IPS-18c (cell line): ENCODE measurements at regions not wholly inside any gene's neighbourhood (a gene's known extent, or its start where the extent isn't known, plus 50 kb on each side); places are given as distances from the start of the nearest gene placed in this dataset.
A peak's percentile ranks its signal among the peaks of the same experiment; 100 is the strongest.

Source experiments
- H3K4me3 ChIP-seq: 2 replicates; pipeline ENCODE4 v1.7.0; 2013; ENCODE audit warnings: low read depth, mild to moderate bottlenecking, low read length, moderate library complexity; ENCODE audit not compliant: insufficient read depth
- H3K9me3 ChIP-seq: one replicate; pipeline ENCODE4 v1.6.1; 2013; ENCODE audit warnings: mild to moderate bottlenecking, low read length, moderate library complexity; ENCODE audit not compliant: control insufficient read depth, insufficient read depth

DNA sequence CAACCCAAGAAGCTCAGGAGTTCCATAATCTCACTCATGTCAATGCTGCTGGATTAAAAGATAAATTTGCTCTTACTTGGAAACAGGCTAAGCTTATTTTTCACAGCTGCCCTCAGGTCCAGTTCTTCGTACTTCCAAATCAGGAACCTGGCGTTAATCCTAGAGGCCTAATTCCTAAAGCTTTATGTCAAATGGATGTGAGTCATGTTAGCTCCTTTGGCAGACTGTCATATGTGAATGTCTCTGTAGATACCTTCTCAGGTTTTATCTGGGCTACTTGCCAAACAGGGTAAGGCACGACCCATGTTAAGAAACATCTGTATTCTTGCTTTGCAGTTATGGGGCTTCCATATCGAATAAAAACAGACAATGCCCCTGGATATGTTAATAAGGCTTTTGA lies 504.6 kb downstream of the ALG10 start:
- H3K9me3 ChIP-seq = peaks cover 29% of the 10 kb centered on the region
- H3K4me3 ChIP-seq = no peak overlapping the region

DNA sequence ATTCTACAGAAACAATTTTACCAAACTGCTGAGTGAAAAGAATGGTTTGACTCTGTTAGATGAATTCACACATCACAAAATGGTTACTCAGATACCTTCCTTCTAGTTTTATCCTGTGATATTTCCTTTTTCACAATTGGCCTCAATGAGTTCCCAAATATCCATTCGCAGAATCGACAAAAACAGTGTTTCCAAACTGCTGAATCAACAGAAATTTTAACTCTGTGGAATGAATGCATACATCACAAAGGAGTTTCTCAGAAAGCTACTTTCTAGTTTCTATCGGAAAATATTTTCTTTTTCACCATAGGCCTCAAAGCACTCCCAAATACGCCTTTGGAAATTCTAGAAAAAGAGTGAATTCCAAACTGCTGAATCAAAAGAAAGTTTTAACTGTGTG lies 525.0 kb downstream of the ALG10 start:
- Histone ChIP-seq H3K9me3 (peaks cover 17% of the 10 kb centered on the region), H3K4me3 (no peak overlapping the region)

DNA sequence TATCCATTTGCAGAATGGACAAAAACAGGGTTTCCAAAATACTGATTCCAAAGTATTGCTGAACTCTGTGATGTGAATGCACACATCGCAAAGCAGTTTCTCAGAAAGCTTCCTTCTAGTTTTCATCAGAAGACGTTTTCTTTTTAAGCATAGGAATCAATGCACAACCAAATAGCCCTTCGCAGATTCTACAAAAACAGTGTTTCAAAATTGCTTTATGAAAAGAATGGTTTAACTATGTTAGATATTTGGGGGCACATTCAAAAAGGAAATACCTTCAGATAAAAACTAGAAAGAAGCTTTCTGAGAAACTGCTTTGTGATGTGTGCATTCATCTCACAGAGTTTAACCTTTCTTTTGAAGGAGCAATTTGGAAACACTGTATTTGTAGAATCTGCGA lies 569.7 kb downstream of the ALG10 start:
- Histone ChIP-seq H3K4me3 (no peak overlapping the region), H3K9me3 (peaks cover 15% of the 10 kb centered on the region)

DNA sequence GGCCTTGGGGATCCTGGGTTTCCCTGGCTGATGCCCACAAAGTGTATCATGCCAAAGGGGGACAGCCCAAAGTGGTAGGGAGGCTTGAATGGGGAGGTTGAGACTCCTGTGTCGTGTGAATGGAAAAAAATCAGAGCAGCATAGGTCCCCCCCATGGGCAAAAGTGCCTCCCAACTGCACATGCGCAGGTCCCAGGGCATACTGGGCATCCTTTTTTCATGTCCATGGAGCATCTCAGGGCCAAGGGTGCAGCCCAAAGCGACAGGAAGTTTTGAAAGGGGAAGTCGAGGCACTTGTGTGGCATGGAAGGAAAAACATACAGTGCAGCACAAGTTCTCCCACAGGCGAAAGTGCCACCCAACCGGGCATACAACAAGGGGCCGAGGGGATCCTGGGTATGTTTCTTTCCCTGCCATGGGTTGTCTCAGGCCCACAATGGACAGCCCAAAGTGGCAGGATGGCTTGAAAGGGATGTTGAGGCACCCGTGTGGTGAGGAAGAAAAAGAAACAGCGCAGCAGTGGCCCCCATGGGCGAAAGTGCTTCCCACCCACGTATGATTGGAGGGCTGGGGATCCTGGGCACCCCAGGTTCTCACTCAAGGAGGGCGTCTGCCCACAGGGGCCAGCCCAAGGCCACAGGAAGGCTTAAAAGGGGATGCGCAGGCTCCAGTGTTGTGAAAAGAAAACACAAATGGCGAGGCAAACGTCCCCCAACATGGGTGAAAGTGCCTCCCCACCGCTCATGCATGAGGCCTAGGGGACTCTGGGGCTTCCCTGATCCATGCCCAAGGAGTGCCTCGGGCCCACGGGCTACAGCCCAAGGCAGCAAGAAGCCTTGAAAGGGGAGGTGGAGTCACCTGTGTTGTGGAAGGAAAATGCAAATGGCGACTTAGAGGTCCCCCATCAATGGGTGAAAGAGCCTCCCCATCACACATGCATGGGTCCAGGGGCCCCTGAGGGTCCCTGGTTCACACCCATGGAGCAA lies 573.7 kb downstream of the ALG10 start:
- Histone ChIP-seq H3K4me3 (no peak overlapping the region), H3K9me3 (peaks cover 34% of the 10 kb centered on the region)

DNA sequence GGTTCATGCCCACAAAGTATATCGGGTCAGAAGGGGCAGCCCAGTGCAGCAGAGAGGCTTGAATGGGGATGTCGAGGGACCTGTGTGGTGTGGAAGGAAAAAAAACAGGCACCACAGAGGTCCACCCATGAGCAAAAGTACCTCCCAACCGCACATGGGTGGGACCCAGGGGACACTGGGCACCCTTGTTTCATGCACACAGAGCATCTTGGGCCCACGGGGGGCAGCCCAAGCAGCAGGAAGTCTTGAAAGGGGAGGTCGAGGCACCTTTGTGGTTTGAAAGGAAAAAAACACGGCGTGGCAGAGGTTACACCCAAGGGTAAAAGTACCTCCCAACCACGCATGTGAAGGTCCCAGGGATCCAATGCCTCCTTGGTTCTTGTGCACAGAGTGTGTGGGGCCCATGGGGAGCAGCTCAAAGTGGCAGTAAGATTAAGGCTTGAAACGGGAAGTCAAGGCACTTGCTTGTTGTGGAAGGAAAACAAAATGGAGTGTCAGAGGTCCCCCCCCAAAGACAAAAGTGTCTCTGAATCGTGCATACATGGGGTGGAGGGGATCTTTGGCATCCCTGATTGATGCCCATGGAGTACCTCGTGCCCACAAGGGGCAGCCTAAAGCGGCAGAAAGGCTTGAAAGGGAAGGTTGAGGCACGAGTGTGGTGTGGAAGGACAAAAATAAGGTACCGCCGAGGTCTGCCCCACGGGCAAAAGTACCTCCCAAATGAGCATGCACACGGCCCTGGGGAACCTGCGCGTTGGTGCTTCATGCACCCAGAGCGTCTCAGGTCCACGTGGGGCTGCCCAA lies 575.5 kb downstream of the ALG10 start:
- Histone ChIP-seq H3K9me3 (peaks cover 47% of the 10 kb centered on the region), H3K4me3 (peak overlapping the region; percentile 9; the same call in 1 of the 2 replicates)

DNA sequence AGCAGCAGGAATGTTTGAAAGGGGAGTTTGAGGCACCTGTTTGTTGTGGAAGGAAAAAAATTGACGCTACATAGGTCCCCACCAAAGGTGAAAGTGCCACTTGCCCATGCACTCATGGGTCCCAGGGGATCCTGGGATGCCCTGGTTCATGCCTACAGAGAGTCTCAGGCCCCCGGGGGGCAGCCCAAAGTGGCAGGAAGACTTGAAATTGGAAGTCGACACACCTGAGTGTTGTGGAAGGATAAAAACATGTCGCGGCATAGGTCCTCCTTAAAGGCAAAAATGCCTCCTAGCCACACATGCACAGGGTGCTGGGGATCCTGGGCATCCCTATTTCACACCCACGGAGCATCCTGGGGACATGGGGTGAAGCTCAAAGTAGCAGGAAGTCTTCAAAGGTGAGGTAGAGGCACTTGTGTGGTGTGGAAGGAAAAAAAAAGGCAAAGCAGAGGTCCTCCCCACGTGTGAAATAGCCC lies 576.1 kb downstream of the ALG10 start:
- Histone ChIP-seq H3K9me3 (peaks cover 49% of the 10 kb centered on the region), H3K4me3 (no peak overlapping the region)

DNA sequence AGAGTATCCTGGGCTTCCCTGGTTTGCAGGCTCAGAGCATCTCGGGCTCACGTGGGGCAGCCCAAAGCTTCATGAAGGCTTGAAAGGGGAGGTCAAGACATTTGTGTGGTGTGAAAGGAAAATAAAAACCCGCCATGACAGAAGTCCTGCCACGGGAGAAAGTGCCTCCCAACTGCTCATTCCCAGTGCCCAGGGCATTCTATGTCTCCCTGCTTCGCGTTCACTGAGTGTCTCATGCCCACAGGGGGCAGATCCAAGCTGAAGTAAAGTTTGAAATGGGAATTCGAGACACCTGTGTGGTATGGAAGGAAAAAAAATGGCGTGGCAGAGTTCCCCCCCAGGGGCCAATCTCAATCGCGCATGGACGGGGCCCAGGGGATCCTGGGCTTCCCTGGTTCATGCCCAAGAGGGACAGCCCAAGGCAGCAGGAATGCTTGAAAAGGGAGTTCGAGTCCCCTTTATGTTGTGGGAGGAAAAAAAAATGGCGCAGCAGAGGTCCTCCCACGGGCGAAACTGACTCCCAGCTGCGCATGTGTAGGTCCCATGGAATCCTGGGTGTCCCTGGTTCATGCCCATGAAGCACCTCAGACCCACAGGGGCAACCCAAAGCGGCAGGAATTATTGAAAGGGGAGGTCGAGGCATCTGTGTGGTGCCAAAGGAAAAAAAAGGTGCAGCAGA lies 576.7 kb downstream of the ALG10 start:
- Histone ChIP-seq H3K9me3 (peaks cover 50% of the 10 kb centered on the region), H3K4me3 (no peak overlapping the region)

DNA sequence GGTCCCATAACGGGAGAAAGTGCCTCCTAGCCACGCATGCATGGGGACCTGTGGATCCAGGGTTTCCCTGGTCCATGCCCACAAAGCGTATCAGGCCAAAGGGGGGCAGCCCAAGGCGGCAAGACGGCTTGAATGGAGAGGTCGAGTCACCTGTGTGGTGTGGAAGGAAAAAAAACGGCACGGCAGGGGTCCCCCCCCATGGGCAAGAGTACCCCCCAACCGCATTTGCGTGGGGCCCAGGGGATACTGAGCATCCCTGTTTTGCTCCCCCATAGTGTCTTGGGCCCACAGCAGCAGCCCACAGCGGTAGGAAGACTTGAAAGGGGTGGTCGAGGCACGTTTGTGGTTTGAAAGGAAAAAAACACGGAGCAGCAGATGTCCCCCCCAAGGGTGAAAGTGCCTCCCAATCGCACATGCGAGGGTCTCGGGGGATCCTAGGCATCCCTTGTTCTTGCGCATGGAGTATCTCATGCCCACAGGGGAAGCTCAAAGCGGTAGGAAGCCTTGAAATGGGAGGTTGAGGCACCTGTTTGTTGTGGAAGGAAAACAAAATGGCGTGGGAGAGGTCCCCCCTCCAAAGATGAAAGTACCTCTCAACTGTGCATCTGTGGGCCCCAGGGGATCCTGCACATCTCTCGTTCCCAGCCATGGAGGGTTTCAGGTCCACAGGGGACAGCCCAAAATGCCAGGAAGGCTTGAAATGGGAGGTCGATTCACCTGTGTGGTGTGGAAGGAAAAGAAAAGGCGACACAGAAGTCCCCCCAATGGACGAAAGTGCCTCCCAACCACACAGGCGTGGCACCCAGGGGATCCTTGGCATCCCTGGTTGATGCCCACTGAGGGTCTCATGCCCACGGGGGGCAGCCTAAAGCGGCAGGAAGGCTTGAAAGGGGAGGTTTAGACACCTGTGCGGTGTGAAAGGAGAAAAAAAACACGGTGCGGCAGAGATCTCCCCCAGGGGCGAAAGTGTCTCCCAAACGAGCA lies 577.5 kb downstream of the ALG10 start:
- Histone ChIP-seq H3K9me3 (peaks cover 56% of the 10 kb centered on the region), H3K4me3 (no peak overlapping the region)

DNA sequence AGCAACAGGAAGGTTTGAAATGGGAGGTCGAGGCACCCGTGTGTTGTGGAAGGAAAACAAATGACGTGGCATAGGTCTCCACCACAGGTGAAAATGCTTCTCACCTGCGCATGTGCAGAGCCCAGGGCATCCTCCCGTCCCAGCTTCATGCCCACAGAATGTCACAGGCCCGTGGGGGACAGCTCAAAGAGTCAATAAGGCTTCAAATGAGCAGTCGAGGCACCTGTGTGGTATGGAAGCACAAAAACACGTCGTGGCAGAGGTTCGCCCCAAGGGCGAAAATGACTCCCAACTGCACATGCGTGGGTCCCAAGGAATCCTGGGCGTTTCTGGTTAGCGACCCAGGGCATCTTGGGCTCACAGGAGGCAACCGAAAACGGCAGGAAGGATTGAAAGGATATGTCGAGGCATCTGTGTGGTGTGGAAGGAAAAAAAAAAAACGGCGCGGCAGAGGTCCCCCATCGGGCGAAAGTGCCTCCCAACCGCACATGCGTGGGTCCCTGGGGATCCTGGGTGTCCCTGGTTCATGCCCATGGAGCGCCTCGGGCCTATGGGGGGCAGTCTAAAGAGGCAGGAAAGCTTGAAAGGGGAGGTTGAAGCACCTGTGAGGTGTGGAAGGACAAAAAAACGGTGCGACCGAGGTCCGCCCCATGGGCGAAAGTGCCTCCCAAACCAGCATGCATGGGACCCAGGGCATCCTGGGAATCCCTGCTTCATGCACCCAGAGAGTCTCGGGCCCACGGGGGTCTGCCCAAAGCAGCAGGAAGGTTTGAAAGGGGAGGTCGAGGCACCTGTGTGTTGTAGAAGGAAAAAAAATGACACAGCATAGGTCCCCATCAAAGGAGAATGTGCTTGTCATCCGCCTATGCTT lies 578.5 kb downstream of the ALG10 start:
- no peak overlapping the region for H3K4me3 ChIP-seq
- H3K9me3 ChIP-seq = peaks cover 51% of the 10 kb centered on the region

DNA sequence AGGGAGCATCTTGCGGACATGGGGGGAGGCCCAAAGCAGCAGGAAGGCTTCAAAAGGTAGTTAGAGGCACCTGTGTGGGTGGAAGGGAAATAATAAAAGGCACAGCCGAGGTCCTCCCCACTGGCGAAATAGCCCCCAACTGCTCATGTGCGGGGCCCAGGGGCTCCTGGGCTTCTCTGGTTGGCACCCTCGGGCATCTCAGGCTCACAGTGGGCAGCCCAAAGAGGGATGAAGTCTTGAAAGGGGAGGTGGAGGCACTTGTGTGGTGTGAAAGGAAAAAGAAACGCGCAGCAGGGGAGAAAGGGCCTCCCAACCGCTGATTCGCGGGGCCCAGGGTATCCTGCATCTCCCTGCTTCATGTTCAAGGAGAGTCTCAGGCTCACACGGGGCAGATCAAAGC lies 579.4 kb downstream of the ALG10 start:
- no peak overlapping the region for H3K4me3 ChIP-seq
- H3K9me3 ChIP-seq = peaks cover 47% of the 10 kb centered on the region

DNA sequence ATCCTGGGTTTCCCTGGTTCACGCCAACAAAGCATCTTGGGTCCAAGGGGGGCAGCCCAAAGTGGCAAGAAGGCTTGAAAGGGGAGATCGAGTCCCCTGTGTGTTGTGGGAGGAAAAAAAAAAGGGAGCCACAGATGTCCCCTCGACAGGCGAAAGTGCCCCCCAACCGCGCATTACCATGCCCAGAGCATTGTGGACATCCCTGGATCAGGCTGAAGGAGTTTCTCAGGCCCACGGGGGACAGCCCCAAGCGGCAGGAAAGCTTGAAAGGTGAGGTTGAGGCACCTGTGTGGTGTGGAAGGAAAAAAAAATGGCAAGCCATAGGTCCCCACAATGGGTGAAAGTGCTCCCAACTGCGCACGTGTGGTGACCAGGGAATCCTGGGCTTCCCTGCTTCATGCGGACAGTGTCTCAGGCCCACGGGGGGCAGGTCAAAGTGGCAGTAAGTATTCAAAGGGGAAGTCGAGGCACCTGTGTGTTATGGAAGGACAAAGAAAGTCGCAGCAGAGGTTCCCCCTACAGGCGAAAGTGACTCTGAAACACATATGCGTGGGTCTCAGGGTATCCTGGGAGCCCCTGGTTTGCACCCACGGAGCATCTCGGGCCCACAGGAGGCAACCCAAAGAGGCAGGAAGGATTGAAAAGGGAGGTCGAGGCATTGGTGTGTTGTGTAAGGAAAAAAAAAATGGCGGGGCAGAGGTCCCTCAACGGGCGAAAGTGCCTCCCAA lies 580.1 kb downstream of the ALG10 start:
- Histone ChIP-seq H3K4me3 (no peak overlapping the region), H3K9me3 (peaks cover 45% of the 10 kb centered on the region)

DNA sequence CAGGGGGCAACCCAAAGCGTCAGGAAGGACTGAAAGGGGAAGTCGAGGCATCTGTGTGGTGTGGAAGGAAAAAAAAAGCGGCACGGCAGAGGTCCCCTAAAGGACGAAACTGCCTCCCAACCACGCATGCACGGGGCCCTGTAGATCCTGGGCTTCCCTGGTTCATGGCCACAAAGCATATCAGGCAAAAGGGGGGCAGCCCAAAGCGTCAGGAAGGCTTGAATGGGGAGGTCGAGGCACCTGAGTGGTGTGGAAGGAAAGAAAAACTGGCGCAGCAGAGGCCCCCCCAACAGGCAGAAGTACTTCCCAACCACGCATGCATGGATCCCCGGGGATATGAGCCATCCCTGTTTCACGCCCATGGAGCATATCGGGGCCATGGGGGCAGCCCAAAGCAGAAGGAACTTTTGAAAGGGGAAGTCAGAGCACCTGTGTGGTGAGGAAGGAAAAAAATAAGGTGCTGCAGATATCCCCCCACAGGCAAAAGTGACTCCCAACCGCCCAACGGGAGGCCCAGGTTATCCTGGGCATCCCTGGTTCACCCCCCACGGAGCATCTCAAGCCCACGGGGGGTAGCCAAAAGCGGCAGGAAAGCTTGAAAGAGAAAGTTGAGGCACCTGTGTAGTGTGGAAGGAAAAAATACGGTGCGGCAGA lies 581.2 kb downstream of the ALG10 start:
- Histone ChIP-seq H3K4me3 (peak overlapping the region; percentile 15; the same call in 1 of the 2 replicates), H3K9me3 (peaks cover 41% of the 10 kb centered on the region)

DNA sequence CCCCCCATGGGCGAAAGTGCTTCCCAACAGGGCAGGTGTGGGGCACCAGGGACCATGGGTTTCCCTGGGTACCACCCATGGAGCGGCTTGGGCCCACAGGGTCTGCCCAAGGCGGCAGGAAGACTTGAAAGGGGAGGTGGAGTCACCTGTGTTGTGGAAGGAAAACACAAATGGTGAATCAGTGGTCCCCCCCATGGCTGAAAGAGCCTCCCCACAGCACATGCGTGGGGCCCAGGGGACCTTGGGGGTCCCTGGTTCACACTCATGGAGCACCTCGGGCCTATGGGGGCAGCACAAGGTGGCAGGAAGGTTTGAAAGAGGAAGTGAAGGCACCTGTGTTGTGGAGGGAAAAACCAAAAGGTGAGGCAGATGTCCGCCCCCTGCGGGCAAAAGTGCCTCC lies 581.9 kb downstream of the ALG10 start:
- Histone ChIP-seq H3K4me3 (no peak overlapping the region), H3K9me3 (peaks cover 37% of the 10 kb centered on the region)

DNA sequence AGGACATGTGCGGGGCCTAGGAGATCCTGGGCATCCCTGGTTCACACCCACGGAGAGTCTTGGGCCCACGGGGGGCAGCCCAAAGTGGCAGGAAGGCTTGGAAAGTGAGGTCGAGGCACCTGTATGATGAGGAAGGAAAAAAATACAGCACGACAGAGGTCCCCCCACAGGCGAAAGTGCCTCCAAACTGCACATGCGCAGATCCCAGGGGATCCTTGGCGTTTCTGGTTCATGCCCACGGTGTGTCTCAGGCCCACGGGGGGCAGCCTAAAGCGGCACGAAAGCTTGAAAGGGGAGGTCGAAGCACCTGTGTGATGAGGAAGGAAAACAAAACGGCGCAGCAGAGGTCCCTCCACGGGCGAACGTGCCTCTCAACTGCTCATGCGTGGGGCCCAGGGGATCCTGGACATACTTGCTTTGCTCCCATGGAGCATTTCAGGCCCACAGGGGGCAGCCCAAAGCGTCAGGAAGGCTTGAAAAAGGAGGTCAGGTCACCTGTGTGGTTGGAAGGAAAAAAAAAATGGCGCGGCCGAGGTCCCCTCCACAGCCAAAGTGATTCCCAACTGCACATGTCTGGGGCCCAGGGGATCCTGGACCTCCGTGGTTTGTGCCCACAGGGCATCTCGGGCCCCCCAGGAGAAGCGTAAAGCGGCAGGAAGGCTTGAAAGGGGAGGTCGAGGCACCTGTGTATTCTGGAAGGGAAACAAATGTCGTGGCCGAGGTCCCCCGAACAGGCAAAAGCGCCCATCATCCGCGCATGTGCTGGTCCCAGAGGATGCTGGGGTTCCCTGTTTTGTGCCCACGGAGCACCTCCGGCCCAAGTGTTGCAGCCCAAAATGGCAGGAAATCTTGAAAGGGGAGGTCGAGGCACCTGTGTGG lies 582.6 kb downstream of the ALG10 start:
- Histone ChIP-seq H3K9me3 (peaks cover 33% of the 10 kb centered on the region), H3K4me3 (no peak overlapping the region)
